Right cardiac atrium (tissue), 5 donors: ENCODE measurements at regions not wholly inside any gene's neighbourhood (a gene's known extent, or its start where the extent isn't known, plus 50 kb on each side); places are given as distances from the start of the nearest gene placed in this dataset.

ENCODE experiments used
- ATAC-seq, 2 donors: fragments of 200-7000 bp; cut with Tn5 transposase; one replicate each; pipeline versions ENCODE4 v1.8.0 to v1.9.1; 2020; ENCODE audit warnings: moderate library complexity in 2 of 2, mild to moderate bottlenecking in 1 of 2
- DNase-seq, 3 donors: peaks; one replicate each; pipeline ENCODE4 v3.0.0-alpha.2; 2020
- H3K27ac ChIP-seq: one replicate; pipeline ENCODE4 v1.5.1; 2013; ENCODE audit warnings: mild to moderate bottlenecking, low read length, control low read depth, moderate library complexity
- H3K27me3 ChIP-seq: one replicate; pipeline ENCODE4 v1.6.1; 2013; ENCODE audit not compliant: control insufficient read depth, insufficient read depth
- H3K4me1 ChIP-seq: one replicate; pipeline ENCODE4 v1.6.1; 2013; ENCODE audit warnings: low read length; ENCODE audit not compliant: control insufficient read depth, insufficient read depth
- H3K4me3 ChIP-seq: one replicate; pipeline ENCODE4 v1.5.1; 2013; ENCODE audit warnings: low read length, control low read depth
- H3K9me3 ChIP-seq: one replicate; pipeline ENCODE4 v1.6.1; 2013; ENCODE audit warnings: low read length; ENCODE audit not compliant: control insufficient read depth
- WGBS: extraction: QIAGEN DNeasy Blood & Tissue Kit; methylation state at CpG from one replicate; pipeline ENCODE4 v1.1.7; 2013; 5-methylcytosine and 5-hydroxymethylcytosine counted together
- intact Hi-C, 4 donors: fragments of 100-400 bp; cut with DNase I; formaldehyde crosslinking; loops; one replicate each; pipeline versions ENCODE4 v1.11.0 to v1.14.0; 2022 to 2023
- donor health status: healthy with polysubstance abuse.
- donor health status: DM: no; HTN: yes; CAD: no.
- donor health status: DM: no; HTN: no; CAD: no.
- donor health status: DM: no; HTN: yes; CAD: no; lungs with severe emphysema.
- donor health status: DM: yes; HTN: yes; CAD: no.

GRCh38 chr11:15779518-15779917, 576.8 kb downstream of the SOX6 start:
- WGBS: 39% methylated on average over 2 of the region's 2 CpGs
- no peaks in the 10 kb centered on the region for H3K4me1 ChIP-seq
- no peaks in the 10 kb centered on the region for H3K27me3 ChIP-seq
- DNase-seq (no peak), ATAC-seq (no peak)
- no peaks in the 10 kb centered on the region for H3K9me3 ChIP-seq
- H3K27ac ChIP-seq: no peak overlapping the region
- H3K4me3 ChIP-seq: no peak overlapping the region
- intact Hi-C loops: no loop called here

- H3K27me3 ChIP-seq: no peaks in the 10 kb centered on the region
- no peaks in the 10 kb centered on the region for H3K4me1 ChIP-seq
- no peak overlapping the region for H3K4me3 ChIP-seq
- no peak overlapping the region for H3K27ac ChIP-seq
- ATAC-seq (peak in 1 of 2 donors; percentile 65), DNase-seq (no peak)
- 67% methylated on average over 5 of the region's 5 CpGs for WGBS
- intact Hi-C loops: no loop called here
- H3K9me3 ChIP-seq: no peaks in the 10 kb centered on the region
These were observed 576.0 kb downstream of the SOX6 start for GRCh38 chr11:15780382-15780781.

- DNase-seq (no peak), ATAC-seq (peak in 1 of 2 donors; percentile 50)
- Histone ChIP-seq H3K27me3 (no peaks in the 10 kb centered on the region), H3K4me1 (no peaks in the 10 kb centered on the region), H3K9me3 (no peaks in the 10 kb centered on the region), H3K4me3 (no peak overlapping the region), H3K27ac (no peak overlapping the region)
- intact Hi-C loops: no loop called here
- WGBS: 68% methylated on average over 2 of the region's 2 CpGs
These were observed 575.5 kb downstream of the SOX6 start for GRCh38 chr11:15780837-15781236.

- no peak overlapping the region for H3K27ac ChIP-seq
- H3K4me1 ChIP-seq: no peaks in the 10 kb centered on the region
- no peak overlapping the region for H3K4me3 ChIP-seq
- DNase-seq (no peak), ATAC-seq (no peak)
- H3K9me3 ChIP-seq: no peaks in the 10 kb centered on the region
- intact Hi-C loops: no loop called here
- 59% methylated on average over 4 of the region's 4 CpGs for WGBS
- no peaks in the 10 kb centered on the region for H3K27me3 ChIP-seq
These were observed 572.7 kb downstream of the SOX6 start for GRCh38 chr11:15783619-15784018.

GRCh38 chr11:15793043-15793996, 563.0 kb downstream of the SOX6 start:
- peak; percentile 29 to 48 for ATAC-seq
- H3K27me3 ChIP-seq: no peaks in the 10 kb centered on the region
- peaks cover 2% of the 10 kb centered on the region for H3K4me1 ChIP-seq
- 75% methylated on average over 5 of the region's 5 CpGs for WGBS
- DNase-seq: no peak
- intact Hi-C loops: no loop called here
- H3K27ac ChIP-seq: no peak overlapping the region
- H3K9me3 ChIP-seq: no peaks in the 10 kb centered on the region
- H3K4me3 ChIP-seq: no peak overlapping the region

GRCh38 chr11:15794361-15795150, 561.8 kb downstream of the SOX6 start:
- intact Hi-C loops: no loop called here
- H3K27me3 ChIP-seq: no peaks in the 10 kb centered on the region
- H3K9me3 ChIP-seq: no peaks in the 10 kb centered on the region
- DNase-seq (no peak), ATAC-seq (no peak)
- H3K4me3 ChIP-seq: no peak overlapping the region
- WGBS: 96% methylated on average over 3 of the region's 3 CpGs
- H3K27ac ChIP-seq: no peak overlapping the region
- peaks cover 2% of the 10 kb centered on the region for H3K4me1 ChIP-seq

DNA sequence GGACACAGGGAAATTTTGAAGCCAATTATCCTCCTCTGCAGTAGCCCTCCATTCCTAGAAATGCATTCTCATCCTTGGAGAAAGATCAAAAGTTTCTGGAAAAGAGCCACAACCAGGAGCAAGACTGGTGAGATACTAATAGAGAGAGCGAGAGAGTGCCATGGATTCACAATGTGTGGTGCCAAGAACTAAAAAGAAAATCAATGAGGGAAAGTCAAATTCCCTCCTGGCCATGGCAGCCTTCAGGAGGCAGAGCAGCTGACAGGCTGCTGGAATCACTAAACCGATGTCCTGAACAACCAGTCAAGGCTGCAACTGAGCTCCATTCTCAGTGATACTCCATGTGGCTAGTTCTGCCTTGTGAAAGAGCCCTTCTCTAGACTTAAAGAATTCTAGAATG, 561.0 kb downstream of the SOX6 start:
- intact Hi-C loops: no loop called here
- H3K4me1 ChIP-seq: peaks cover 2% of the 10 kb centered on the region
- no peaks in the 10 kb centered on the region for H3K9me3 ChIP-seq
- WGBS: 83% methylated on average over 2 of the region's 2 CpGs
- H3K27ac ChIP-seq: no peak overlapping the region
- H3K4me3 ChIP-seq: no peak overlapping the region
- ATAC-seq: no peak
- H3K27me3 ChIP-seq: no peaks in the 10 kb centered on the region
- no peak for DNase-seq

DNA sequence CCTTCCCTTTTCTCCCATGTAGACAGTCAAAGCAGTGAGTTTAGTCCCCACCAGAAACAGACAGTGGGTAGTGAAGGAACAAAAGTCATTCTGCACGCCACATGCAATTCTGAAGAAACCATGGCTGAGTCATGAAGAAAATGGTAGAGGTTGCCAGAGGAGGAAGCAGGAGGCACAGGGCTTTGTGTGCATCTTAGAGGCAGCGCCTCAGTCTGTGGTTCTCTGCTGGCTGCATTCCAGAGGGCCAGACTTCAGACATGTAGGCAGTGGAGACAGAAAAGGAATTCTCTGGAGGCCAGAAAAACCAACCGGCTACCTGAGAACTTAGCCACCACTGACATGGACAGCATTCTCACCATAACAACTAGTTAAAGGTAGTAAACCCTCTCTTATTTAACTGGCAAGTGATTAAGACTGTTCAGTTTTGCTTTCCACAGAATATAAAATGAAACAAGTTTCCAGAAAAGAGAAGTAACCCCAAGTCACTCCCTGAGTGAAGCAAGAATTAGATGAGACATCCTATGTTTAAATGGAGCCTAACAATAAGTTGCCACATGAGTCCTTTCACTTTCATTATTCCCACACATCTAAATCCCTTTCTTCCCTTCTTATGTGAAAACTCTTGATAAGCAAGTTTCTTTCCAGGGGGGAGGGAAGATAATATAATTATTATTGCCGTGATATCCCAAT, 556.1 kb downstream of the SOX6 start:
- WGBS: 63% methylated on average over 4 of the region's 4 CpGs
- Histone ChIP-seq H3K27me3 (no peaks in the 10 kb centered on the region), H3K9me3 (no peaks in the 10 kb centered on the region), H3K27ac (no peak overlapping the region), H3K4me3 (no peak overlapping the region), H3K4me1 (peaks cover 2% of the 10 kb centered on the region)
- DNase-seq (peak; percentile 59 to 73 (median 66)), ATAC-seq (peak; percentile 73 to 78)
- intact Hi-C loops: no loop called here

DNA sequence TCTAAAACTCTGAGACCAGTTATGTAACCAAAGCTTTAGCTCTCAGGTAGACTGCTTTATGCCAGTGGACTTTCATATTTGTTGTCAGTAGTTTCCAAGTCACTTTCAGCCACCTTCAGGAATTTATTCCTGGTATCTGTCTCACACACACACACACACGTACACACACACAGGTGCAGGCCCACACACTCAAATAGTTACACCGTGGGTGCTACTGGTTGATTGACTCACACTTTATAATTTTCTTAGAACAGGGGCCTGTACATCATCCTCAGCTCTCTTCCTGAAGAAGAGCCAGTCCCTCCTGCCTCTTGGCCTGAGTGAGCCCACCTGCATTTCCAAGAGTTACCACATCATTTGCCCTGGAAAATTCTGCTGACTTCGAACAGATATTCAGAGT, 555.2 kb downstream of the SOX6 start:
- Histone ChIP-seq H3K9me3 (no peaks in the 10 kb centered on the region), H3K4me1 (no peaks in the 10 kb centered on the region), H3K27me3 (no peaks in the 10 kb centered on the region), H3K27ac (no peak overlapping the region), H3K4me3 (no peak overlapping the region)
- no peak for ATAC-seq
- DNase-seq: no peak
- WGBS: 84% methylated on average over 3 of the region's 3 CpGs
- intact Hi-C loops: no loop called here

DNA sequence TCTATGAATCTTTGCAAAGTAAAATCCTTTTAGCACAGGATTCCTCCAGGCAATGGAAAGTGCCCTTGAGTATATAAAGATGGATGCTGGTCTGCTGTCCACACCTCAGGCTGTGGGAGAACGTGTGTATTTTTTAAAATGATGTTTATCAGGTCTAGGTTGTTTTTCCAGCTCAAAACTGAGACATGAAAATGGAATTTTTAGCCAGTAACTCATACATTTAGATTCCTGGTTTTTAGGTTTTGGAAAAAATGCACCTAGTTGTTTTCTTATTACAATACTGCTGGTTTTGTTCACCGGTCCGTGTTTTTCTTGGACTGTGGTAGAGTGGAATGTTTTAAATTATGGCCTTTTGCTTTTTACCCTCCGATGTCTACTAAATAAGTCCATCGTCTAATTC, 554.7 kb downstream of the SOX6 start:
- Histone ChIP-seq H3K4me3 (no peak overlapping the region), H3K4me1 (no peaks in the 10 kb centered on the region), H3K27ac (no peak overlapping the region), H3K9me3 (no peaks in the 10 kb centered on the region), H3K27me3 (no peaks in the 10 kb centered on the region)
- no peak for DNase-seq
- intact Hi-C loops: no loop called here
- ATAC-seq: no peak
- WGBS: 63% methylated on average over 5 of the region's 5 CpGs

- no peaks in the 10 kb centered on the region for H3K27me3 ChIP-seq
- H3K4me1 ChIP-seq: no peaks in the 10 kb centered on the region
- H3K9me3 ChIP-seq: no peaks in the 10 kb centered on the region
- ATAC-seq: no peak
- DNase-seq: no peak
- H3K27ac ChIP-seq: no peak overlapping the region
- intact Hi-C loops: no loop called here
- 89% methylated on average over 1 of the region's 1 CpG for WGBS
- H3K4me3 ChIP-seq: no peak overlapping the region
These were observed 550.6 kb downstream of the SOX6 start for GRCh38 chr11:15805726-15806125.
